K562 (cell line): ENCODE measurements at regions not wholly inside any gene's neighbourhood (a gene's known extent, or its start where the extent isn't known, plus 50 kb on each side); places are given as distances from the start of the nearest gene placed in this dataset.

Experiments used
- ATAC-seq: fragments of 200-7000 bp; cut with Tn5 transposase; 3 replicates; pipeline ENCODE4 v1.9.1; 2020; ENCODE audit warnings: moderate library complexity
- BruUV-seq: library from RNA; stranded (reverse); fragments of 400-500 nt; replicated peaks from 2 replicates; lab custom pipeline; 2021; lab: Mats Ljungman, UMichigan
- CTCF ChIA-PET: fragments of 300-600 bp; formaldehyde crosslinking; extraction: SDS; loops from one replicate; lab custom pipeline; 2021; ENCODE audit warnings: low intra/inter-chr PET ratio; lab: Yijun Ruan, JAX
- POLR2A ChIA-PET: fragments of 300-600, 350-650 bp; sonication (Branson Sonifier 250); formaldehyde crosslinking; extraction: SDS; loops from one replicate; lab custom pipeline; 2021; ENCODE audit warnings: antibody characterized with exemption, inconsistent platforms; lab: Yijun Ruan, JAX
- DNase-seq, 4 experiments: peaks; one replicate each; pipeline versions ENCODE4 v3.0.0 to v3.0.0-alpha.2; 2011 to 2018; ENCODE audit warnings: low spot score in 3 of 4, mixed read lengths in 3 of 4; ENCODE audit errors: extremely low read depth in 1 of 4
- FAIRE-seq: peaks from 2 replicates; lab custom pipeline; 2011; peaks lifted over from hg19 to GRCh38; lab: Jason Lieb, UNC
- H2AFZ ChIP-seq: 2 replicates; pipeline ENCODE4 v1.6.0; 2011; ENCODE audit warnings: low read depth, low read length, control low read depth, inconsistent platforms
- H3K27ac ChIP-seq: fragments of 200-600 bp; 3 replicates; pipeline ENCODE4 v1.8.0; 2011; ENCODE audit warnings: low read depth, mild to moderate bottlenecking, control low read depth, inconsistent platforms, low read length, moderate library complexity, mixed read lengths; ENCODE audit errors: extremely low read depth
- H3K27me3 ChIP-seq, 2 experiments: fragments of 300-600 bp in 1 of 2; 2 replicates in 1 of 2; 3 replicates in 1 of 2; pipeline versions ENCODE4 v1.6.0 to v1.8.0; 2011; ENCODE audit warnings: inconsistent platforms in 2 of 2, low read length in 2 of 2, mild to moderate bottlenecking in 1 of 2, mixed read lengths in 1 of 2, moderate library complexity in 1 of 2; ENCODE audit not compliant: control insufficient read depth in 2 of 2, insufficient read depth in 2 of 2
- H3K36me3 ChIP-seq: fragments of 300-600 bp; 3 replicates; pipeline ENCODE4 v1.8.0; 2011; ENCODE audit warnings: mild to moderate bottlenecking, low read length, inconsistent platforms; ENCODE audit not compliant: control insufficient read depth, insufficient read depth
- H3K4me1 ChIP-seq, 2 experiments: fragments of 200-600 bp in 1 of 2; replicated peaks in 1 of 2; 2 replicates in 1 of 2; 3 replicates in 1 of 2; pipeline versions ENCODE4 v1.5.1 to v1.8.0; 2011; ENCODE audit warnings: inconsistent platforms in 2 of 2, low read length in 2 of 2, mild to moderate bottlenecking in 1 of 2, mixed read lengths in 1 of 2, moderate library complexity in 1 of 2; ENCODE audit not compliant: control insufficient read depth in 2 of 2, insufficient read depth in 2 of 2
- H3K4me2 ChIP-seq: 2 replicates; pipeline ENCODE4 v1.6.1; 2011; ENCODE audit warnings: low read length, control low read depth, inconsistent platforms, mixed read lengths; ENCODE audit not compliant: insufficient read depth
- H3K4me3 ChIP-seq: fragments of 200-600 bp; sonication (generic), shearing (Covaris generic); 2 replicates; pipeline ENCODE4 v1.5.1; 2016; ENCODE audit warnings: control low read depth, inconsistent platforms
- H3K79me2 ChIP-seq: fragments of 200-600 bp; 3 replicates; pipeline ENCODE4 v1.8.0; 2011; ENCODE audit warnings: low read length, inconsistent platforms; ENCODE audit not compliant: control insufficient read depth, insufficient read depth
- H3K9ac ChIP-seq, 2 experiments: 2 replicates each; pipeline versions ENCODE4 v1.6.0 to v1.6.1; 2011; ENCODE audit warnings: low read depth in 2 of 2, low read length in 2 of 2, control low read depth in 1 of 2, inconsistent platforms in 1 of 2, mild to moderate bottlenecking in 1 of 2, mixed read lengths in 1 of 2; ENCODE audit not compliant: insufficient read depth in 1 of 2
- H3K9me1 ChIP-seq: one replicate; pipeline ENCODE4 v1.6.0; 2011; ENCODE audit warnings: inconsistent platforms, mild to moderate bottlenecking, low read length, moderate library complexity; ENCODE audit not compliant: control insufficient read depth, insufficient read depth
- H3K9me3 ChIP-seq: replicated peaks from 2 replicates; pipeline ENCODE4 v1.5.1; 2011; ENCODE audit warnings: low read depth, low read length, inconsistent platforms; ENCODE audit not compliant: control insufficient read depth, insufficient read depth
- H4K20me1 ChIP-seq: replicated peaks from 2 replicates; pipeline ENCODE4 v1.6.1; 2011; ENCODE audit warnings: low read length, inconsistent platforms, mixed read lengths; ENCODE audit not compliant: control insufficient read depth, insufficient read depth
- ATF1 ChIP-seq, 2 experiments: fragments of 450-650 bp in 1 of 2; IDR thresholded peaks; 2 replicates each; pipeline ENCODE4 v1.6.1; 2016; ENCODE audit warnings: missing compliant biosample characterization in 1 of 2, missing genetic modification characterization in 1 of 2
- BRD4 ChIP-seq: fragments of 200-600 bp; sonication (generic); IDR thresholded peaks from 2 replicates; pipeline ENCODE4 v1.6.1; 2017; ENCODE audit warnings: inconsistent platforms
- FOXK2 ChIP-seq, 2 experiments: fragments of 450-650 bp; IDR thresholded peaks in 1 of 2; conservative IDR thresholded peaks in 1 of 2; 2 replicates each; pipeline ENCODE4 v1.6.1; 2016; ENCODE audit warnings: low read depth in 2 of 2, mild to moderate bottlenecking in 1 of 2
- GABPA ChIP-seq: fragments of 200-800 bp; sonication (Bioruptor generic); conservative IDR thresholded peaks from 2 replicates; pipeline ENCODE4 v1.6.1; 2016; ENCODE audit warnings: low read depth, missing genetic modification characterization, missing compliant biosample characterization
- HLTF ChIP-seq: fragments of 450-650 bp; IDR thresholded peaks from 2 replicates; pipeline ENCODE4 v1.6.1; 2016
- HSF4 ChIP-seq: fragments of 250-450 bp; sonication (Bioruptor Pico); IDR thresholded peaks from 2 replicates; pipeline ENCODE4 v2.1.2; 2022; ENCODE audit warnings: mild to moderate bottlenecking, moderate library complexity, borderline replicate concordance
- KDM4B ChIP-seq, 2 experiments: fragments of 450-650 bp in 1 of 2; sonication (generic) in 1 of 2; IDR thresholded peaks; 2 replicates each; pipeline ENCODE4 v1.6.1; 2016 to 2017; ENCODE audit warnings: borderline replicate concordance in 2 of 2, antibody characterized with exemption in 1 of 2, low read depth in 1 of 2, mild to moderate bottlenecking in 1 of 2
- NFE2L1 ChIP-seq: fragments of 450-650 bp; IDR thresholded peaks from 2 replicates; pipeline ENCODE4 v1.6.1; 2016; ENCODE audit warnings: missing genetic modification characterization, low read depth, mild to moderate bottlenecking, missing compliant biosample characterization, moderate library complexity, borderline replicate concordance
- PHF8 ChIP-seq: fragments of 200-600 bp; sonication (generic); IDR thresholded peaks from 2 replicates; pipeline ENCODE4 v1.6.1; 2012; ENCODE audit warnings: mixed run types, mild to moderate bottlenecking, inconsistent platforms, low read length, moderate library complexity, borderline replicate concordance
- PYGO2 ChIP-seq: fragments of 450-650 bp; IDR thresholded peaks from 2 replicates; pipeline ENCODE4 v1.6.1; 2016; ENCODE audit warnings: mild to moderate bottlenecking, missing genetic modification characterization, moderate library complexity, missing compliant biosample characterization
- RBBP5 ChIP-seq: fragments of 200-600 bp; sonication (generic); IDR thresholded peaks from 2 replicates; pipeline ENCODE4 v1.6.1; 2012; ENCODE audit warnings: borderline replicate concordance, mild to moderate bottlenecking, low read length, control low read depth, inconsistent platforms; ENCODE audit not compliant: insufficient read depth, poor library complexity, severe bottlenecking
- RFX1 ChIP-seq: fragments of 450-650 bp; IDR thresholded peaks from 2 replicates; pipeline ENCODE4 v1.6.1; 2016; ENCODE audit warnings: mild to moderate bottlenecking, moderate library complexity
- SMARCE1 ChIP-seq: fragments of 450-650 bp; IDR thresholded peaks from 2 replicates; pipeline ENCODE4 v1.7.1; 2016; ENCODE audit warnings: mild to moderate bottlenecking
- SMC3 ChIP-seq: conservative IDR thresholded peaks from 2 replicates; pipeline ENCODE4 v1.6.1; 2011; ENCODE audit warnings: low read depth, low read length, improper control_type of control experiment; ENCODE audit not compliant: insufficient read depth
- SP2 ChIP-seq: IDR thresholded peaks from 2 replicates; pipeline ENCODE4 v1.6.1; 2011; ENCODE audit warnings: mild to moderate bottlenecking, low read depth, low read length, moderate library complexity; ENCODE audit not compliant: poor library complexity, severe bottlenecking; ENCODE audit errors: extremely low read depth
- ZBED1 ChIP-seq: IDR thresholded peaks from 2 replicates; pipeline ENCODE4 v1.6.1; 2014
- ZC3H11A ChIP-seq: IDR thresholded peaks from 2 replicates; pipeline ENCODE4 v1.6.1; 2012; ENCODE audit warnings: low read depth, low read length, improper control_type of control experiment
- ZFP36 ChIP-seq: fragments of 150-350 bp; IDR thresholded peaks from 2 replicates; pipeline ENCODE4 v1.6.1; 2018; ENCODE audit warnings: low read length, low read depth; ENCODE audit not compliant: partially characterized antibody
- ZNF668 ChIP-seq: fragments of 250-450 bp; sonication (Bioruptor Pico); IDR thresholded peaks from 2 replicates; pipeline ENCODE4 v1.8.0; 2022; ENCODE audit warnings: mild to moderate bottlenecking, inconsistent platforms
- WGBS: fragments of 100-300 bp; shearing (Covaris generic); methylation state at CpG from one replicate; pipeline ENCODE4 v1.1.6; 2016; ENCODE audit warnings: low coverage, mixed read lengths; ENCODE audit not compliant: insufficient coverage; ENCODE audit errors: missing lambda C conversion rate; 5-methylcytosine and 5-hydroxymethylcytosine counted together
- in situ Hi-C: fragments of 300-500 bp; cut with MboI; formaldehyde crosslinking; loops from 4 replicates; pipeline ENCODE4 v1.15.0; 2018; ENCODE audit warnings: inconsistent platforms, mixed read lengths
- intact Hi-C: fragments of 100-400 bp; cut with micrococcal nuclease; formaldehyde crosslinking; loops from 2 replicates; pipeline ENCODE4 v1.14.2; 2022

DNA sequence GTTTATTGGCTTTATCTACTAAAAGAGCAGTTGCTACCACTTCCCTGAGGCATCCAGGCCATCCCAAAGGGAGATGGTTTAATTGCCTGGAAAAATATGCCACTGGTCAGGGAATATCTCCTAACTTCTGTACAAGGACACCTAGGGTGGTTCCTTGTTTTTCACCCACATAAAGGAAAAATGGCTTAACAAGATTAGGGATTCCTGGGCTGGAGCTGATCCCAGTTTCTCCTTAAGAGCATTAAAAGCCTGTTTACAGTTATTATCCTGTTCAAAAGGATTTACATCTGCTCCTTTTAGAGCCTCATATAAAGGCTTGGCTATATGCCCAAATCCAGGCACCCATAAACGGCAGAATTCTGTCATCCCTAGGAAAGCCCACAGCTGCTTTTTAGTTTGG is 70.2 kb upstream of the WNT7A start:
- H3K27ac ChIP-seq: no peak overlapping the region
- BruUV-seq: no TSS peak
- FAIRE-seq (no peak), DNase-seq (no peak)
- H3K9me1 ChIP-seq: no peaks in the 10 kb centered on the region
- WGBS: 0% methylated on average over 1 of the region's 1 CpG
- in situ Hi-C loops: no loop called here
- POLR2A ChIA-PET: interaction anchor here (0.6 to 1.1 kb wide), 2 partner anchors 13 to 889 kb away, joined by 3 read pairs; no protein-coding TSS in a partner anchor
- peaks cover 5 to 17% of the 10 kb centered on the region in 2 experiments; a peak in 4 of 5 replicates for H3K27me3 ChIP-seq
- no peak overlapping the region for H3K4me2 ChIP-seq
- no peak for TF ChIP-seq RFX1
- no peak for TF ChIP-seq SP2
- no peak for TF ChIP-seq NFE2L1
- TF ChIP-seq ZNF668: no peak
- TF ChIP-seq BRD4: no peak
- no peak for TF ChIP-seq ZC3H11A
- TF ChIP-seq ZBED1: no peak
- no peak for TF ChIP-seq HLTF
- no peak for TF ChIP-seq SMARCE1
- TF ChIP-seq, all 486 proteins: peak for 0
- Histone ChIP-seq H3K9ac (no peak overlapping the region), H3K4me3 (no peak overlapping the region), H3K79me2 (no peaks in the 10 kb centered on the region), H3K36me3 (no peaks in the 10 kb centered on the region), H3K9me3 (no peaks in the 10 kb centered on the region), H3K4me1 (no peaks in the 10 kb centered on the region), H2AFZ (no peak overlapping the region), H4K20me1 (no peaks in the 10 kb centered on the region)
- intact Hi-C loops: no loop called here
- CTCF ChIA-PET: no interaction called here
- no peak for ATAC-seq

- no peaks in the 10 kb centered on the region for H3K9me3 ChIP-seq
- no peak for TF ChIP-seq PYGO2
- no peak for TF ChIP-seq PHF8
- no peak for TF ChIP-seq RBBP5
- no peak for TF ChIP-seq ZFP36
- TF ChIP-seq GABPA (tag): no peak
- no peak for TF ChIP-seq ATF1 (CRISPR knock-in tag; IDR thresholded peaks at IDR 0.05)
- TF ChIP-seq ATF1 (tag; IDR thresholded peaks at IDR 0.05): no peak
- TF ChIP-seq KDM4B (IDR thresholded peaks at IDR 0.05; ENCODE audit: borderline replicate concordance in 2 of 2, low read depth in 1 of 2): no peak
- TF ChIP-seq SMC3: no peak
- no peak for TF ChIP-seq FOXK2 (conservative IDR thresholded peaks at IDR 0.05 in 1 of 2, IDR thresholded peaks at IDR 0.05 in 1 of 2; ENCODE audit: low read depth in 2 of 2)
- TF ChIP-seq HSF4 (CRISPR knock-in tag): no peak
- CTCF ChIA-PET: no interaction called here
- BruUV-seq: no TSS peak
- no peaks in the 10 kb centered on the region for H3K36me3 ChIP-seq
- H3K79me2 ChIP-seq: no peaks in the 10 kb centered on the region
- ATAC-seq (no peak), FAIRE-seq (no peak), DNase-seq (no peak)
- intact Hi-C loops: no loop called here
- POLR2A ChIA-PET: interaction anchor here (0.6 to 1.0 kb wide), 4 partner anchors 7 to 63 kb away, joined by 3 to 4 read pairs (median 3); no protein-coding TSS in a partner anchor
- no peaks in the 10 kb centered on the region for H4K20me1 ChIP-seq
- WGBS: 6% methylated on average over 8 of the region's 8 CpGs
- peaks cover 5 to 16% of the 10 kb centered on the region in 2 experiments; a peak in 4 of 5 replicates for H3K27me3 ChIP-seq
- no peaks in the 10 kb centered on the region for H3K4me1 ChIP-seq
- H3K9ac ChIP-seq: no peak overlapping the region
- H3K4me3 ChIP-seq: no peak overlapping the region
- no peak overlapping the region for H3K4me2 ChIP-seq
- in situ Hi-C loops: no loop called here
- H3K27ac ChIP-seq: no peak overlapping the region
- H3K9me1 ChIP-seq: no peaks in the 10 kb centered on the region
- H2AFZ ChIP-seq: no peak overlapping the region
Observed at GRCh38 chr3:13947912-13948311, 68.0 kb upstream of the WNT7A start.
